GM12891 (cell line): ENCODE measurements at regions not wholly inside any gene's neighbourhood (a gene's known extent, or its start where the extent isn't known, plus 50 kb on each side); places are given as distances from the start of the nearest gene placed in this dataset.

ENCODE experiments used
- POLR2A ChIP-seq: IDR thresholded peaks from 2 replicates; pipeline ENCODE4 v1.6.1; 2011; ENCODE audit warnings: low read depth, low read length, control low read depth
- POLR2AphosphoS5 ChIP-seq: IDR thresholded peaks from 2 replicates; pipeline ENCODE4 v1.6.1; 2011; ENCODE audit warnings: low read depth, low read length, control low read depth
- SPI1 ChIP-seq: IDR thresholded peaks from 2 replicates; pipeline ENCODE4 v1.6.1; 2011; ENCODE audit warnings: low read depth, low read length, control low read depth
- TAF1 ChIP-seq: IDR thresholded peaks from 2 replicates; pipeline ENCODE4 v1.6.1; 2011; ENCODE audit warnings: low read depth, low read length, control low read depth

DNA sequence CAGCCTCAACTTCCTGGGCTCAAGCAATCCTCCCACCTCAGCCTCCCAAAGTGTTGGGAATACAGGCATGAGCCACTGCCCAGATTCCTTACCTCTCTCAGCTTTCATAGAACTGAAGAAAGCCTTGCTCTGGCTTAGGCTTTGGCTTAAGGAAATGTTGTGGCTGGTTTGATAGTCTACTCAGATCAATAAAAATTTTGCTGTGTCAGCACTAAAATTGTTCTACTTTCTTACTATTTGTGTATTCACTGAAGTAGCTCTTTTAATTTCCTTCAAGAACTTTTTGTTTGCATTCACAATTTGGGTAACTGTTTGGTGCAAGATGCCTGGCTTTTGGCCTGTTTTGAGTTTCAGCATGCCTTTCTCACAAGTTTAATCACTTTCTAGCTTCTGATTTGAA, 634.0 kb upstream of the FSHR start:
- no peak for TF ChIP-seq POLR2A
- TF ChIP-seq POLR2AphosphoS5: no peak
- no peak for TF ChIP-seq SPI1
- no peak for TF ChIP-seq TAF1
